HEK293T (cell line): ENCODE measurements at regions not wholly inside any gene's neighbourhood (a gene's known extent, or its start where the extent isn't known, plus 50 kb on each side); places are given as distances from the start of the nearest gene placed in this dataset.

Experiments used
- BHLHE40 ChIP-seq: fragments of 450-650 bp; IDR thresholded peaks from 2 replicates; pipeline ENCODE4 v1.6.1; 2016; ENCODE audit warnings: mild to moderate bottlenecking, moderate library complexity, borderline replicate concordance
- FOXK2 ChIP-seq: fragments of 450-650 bp; IDR thresholded peaks from 2 replicates; pipeline ENCODE4 v1.6.1; 2016; ENCODE audit warnings: mild to moderate bottlenecking
- FOXM1 ChIP-seq: fragments of 450-650 bp; IDR thresholded peaks from 2 replicates; pipeline ENCODE4 v1.6.1; 2017; ENCODE audit warnings: mild to moderate bottlenecking, borderline replicate concordance
- SP1 ChIP-seq: fragments of 450-650 bp; IDR thresholded peaks from 2 replicates; pipeline ENCODE4 v1.6.1; 2017
- SUZ12 ChIP-seq: fragments of 450-650 bp; IDR thresholded peaks from 2 replicates; pipeline ENCODE4 v1.6.1; 2016; ENCODE audit warnings: mild to moderate bottlenecking

DNA sequence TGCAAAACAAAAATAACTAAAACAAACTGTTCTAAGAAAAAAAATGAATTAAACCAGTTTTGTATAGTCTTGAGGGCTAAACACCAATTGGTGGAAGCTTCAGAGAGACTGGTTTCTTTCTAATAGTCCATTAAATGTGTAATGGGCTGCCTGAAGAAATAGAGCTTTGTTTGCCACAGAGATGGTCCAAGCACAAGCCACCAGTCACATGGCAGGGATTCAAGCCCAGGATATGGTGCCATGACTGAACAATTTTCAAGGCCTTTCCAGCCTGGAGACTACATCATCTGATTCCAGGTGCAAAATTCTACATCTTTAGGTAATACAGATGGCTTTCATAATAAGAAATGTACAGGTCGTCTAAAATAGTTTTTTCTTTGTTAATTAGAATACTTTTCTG is 355.3 kb downstream of the NR2F1-AS1 start:
- no peak for TF ChIP-seq FOXM1
- no peak for TF ChIP-seq SUZ12
- TF ChIP-seq FOXK2, result no peak
- TF ChIP-seq SP1, result no peak
- no peak for TF ChIP-seq BHLHE40
